ENCODE measurements at regions not wholly inside any gene's neighbourhood (a gene's known extent, or its start where the extent isn't known, plus 50 kb on each side); places are given as distances from the start of the nearest gene placed in this dataset.

GRCh38 chr14:65297744-65298143, 114.8 kb upstream of the FUT8 start:
- ATAC-seq: no peak
- no peak for DNase-seq
- intact Hi-C loops (cut with micrococcal nuclease): no loop called here

- intact Hi-C loops (cut with micrococcal nuclease): no loop called here
- no peak for ATAC-seq
- DNase-seq: no peak
Measured at GRCh38 chr14:65299826-65300225, 112.7 kb upstream of the FUT8 start.

- ATAC-seq (no peak), DNase-seq (no peak)
- intact Hi-C loops (cut with micrococcal nuclease): no loop called here
Measured at GRCh38 chr14:65301862-65302539, 110.5 kb upstream of the FUT8 start.

- DNase-seq (no peak), ATAC-seq (no peak)
- intact Hi-C loops (cut with micrococcal nuclease): no loop called here
Measured at GRCh38 chr14:65302571-65303189, 109.8 kb upstream of the FUT8 start.

GRCh38 chr14:65303190-65303898, 109.2 kb upstream of the FUT8 start:
- ATAC-seq (no peak), DNase-seq (no peak)
- intact Hi-C loops (cut with micrococcal nuclease): no loop called here

- ATAC-seq (no peak), DNase-seq (no peak)
- intact Hi-C loops (cut with micrococcal nuclease): no loop called here
Measured at GRCh38 chr14:65303899-65304222, 108.7 kb upstream of the FUT8 start.

- no peak for ATAC-seq
- DNase-seq: no peak
- intact Hi-C loops (cut with micrococcal nuclease): no loop called here
Measured at GRCh38 chr14:65304239-65304638, 108.3 kb upstream of the FUT8 start.

- no peak for DNase-seq
- intact Hi-C loops (cut with micrococcal nuclease): no loop called here
- ATAC-seq: no peak
Measured at GRCh38 chr14:65304963-65305362, 107.6 kb upstream of the FUT8 start.

GRCh38 chr14:65308536-65308935, 104.0 kb upstream of the FUT8 start:
- intact Hi-C loops (cut with micrococcal nuclease): no loop called here
- ATAC-seq: no peak
- DNase-seq: no peak

GRCh38 chr14:65310568-65310967, 102.0 kb upstream of the FUT8 start:
- DNase-seq (no peak), ATAC-seq (no peak)
- intact Hi-C loops (cut with micrococcal nuclease): no loop called here

GRCh38 chr14:65312859-65313258, 99.7 kb upstream of the FUT8 start:
- no peak for ATAC-seq

GRCh38 chr14:65318636-65319506, 93.7 kb upstream of the FUT8 start:
- ATAC-seq (no peak), DNase-seq (no peak)
- intact Hi-C loops (cut with micrococcal nuclease): no loop called here

More at GRCh38 chr14:65312859-65313258, 99.7 kb upstream of the FUT8 start:
- DNase-seq: no peak
- intact Hi-C loops (cut with micrococcal nuclease): no loop called here

GRCh38 chr14:65320661-65321308, 91.7 kb upstream of the FUT8 start:
- intact Hi-C loops (cut with micrococcal nuclease): no loop called here
- no peak for DNase-seq

GRCh38 chr14:65321370-65321875, 91.1 kb upstream of the FUT8 start:
- intact Hi-C loops (cut with micrococcal nuclease): no loop called here
- no peak for ATAC-seq
- no peak for DNase-seq

More at GRCh38 chr14:65320661-65321308, 91.7 kb upstream of the FUT8 start:
- ATAC-seq: no peak

- no peak for DNase-seq
- intact Hi-C loops (cut with micrococcal nuclease): no loop called here
- ATAC-seq: no peak
Measured at GRCh38 chr14:65329481-65329880, 83.0 kb upstream of the FUT8 start.

- DNase-seq: no peak
- intact Hi-C loops (cut with micrococcal nuclease): no loop called here
- no peak for ATAC-seq
Measured at GRCh38 chr14:65329911-65330310, 82.6 kb upstream of the FUT8 start.

- no peak for ATAC-seq
- intact Hi-C loops (cut with micrococcal nuclease): no loop called here
Measured at GRCh38 chr14:65330416-65330815, 82.1 kb upstream of the FUT8 start.

GRCh38 chr14:65331652-65332051, 80.9 kb upstream of the FUT8 start:
- intact Hi-C loops (cut with micrococcal nuclease): no loop called here
- ATAC-seq: no peak
- DNase-seq: no peak

More at GRCh38 chr14:65330416-65330815, 82.1 kb upstream of the FUT8 start:
- no peak for DNase-seq
